IMR-90 (cell line): ENCODE measurements at regions not wholly inside any gene's neighbourhood (a gene's known extent, or its start where the extent isn't known, plus 50 kb on each side); places are given as distances from the start of the nearest gene placed in this dataset.

ENCODE experiments used
- ATAC-seq: fragments of 200-7000 bp; cut with Tn5 transposase; 2 replicates; pipeline ENCODE4 v1.9.1; 2020; ENCODE audit warnings: low read depth, mild to moderate bottlenecking, moderate library complexity
- BruUV-seq: library from RNA; stranded (reverse); fragments of 400-500 nt; replicated peaks from 2 replicates; lab custom pipeline; 2021; lab: Mats Ljungman, UMichigan
- CTCF ChIA-PET: fragments of 300-600 bp; formaldehyde crosslinking; extraction: SDS; loops from one replicate; lab custom pipeline; 2021; ENCODE audit warnings: antibody characterized with exemption; lab: Yijun Ruan, JAX
- POLR2A ChIA-PET: fragments of 300-600 bp; sonication (Branson Sonifier 250); formaldehyde crosslinking; loops from one replicate; lab custom pipeline; 2022; ENCODE audit warnings: antibody characterized with exemption; ENCODE audit not compliant: unreplicated experiment; lab: Charles Lee
- DNase-seq: peaks from one replicate; pipeline ENCODE4 v3.0.0; 2013
- H2AFZ ChIP-seq: replicated peaks from 2 replicates; pipeline ENCODE3; 2013; ENCODE audit warnings: low read length, mild to moderate bottlenecking; ENCODE audit not compliant: poor library complexity
- H2AK5ac ChIP-seq: 2 replicates; pipeline ENCODE4 v1.6.1; 2013; ENCODE audit warnings: low read depth, low read length, inconsistent platforms
- H2AK9ac ChIP-seq: replicated peaks from 2 replicates; pipeline ENCODE3; 2013; ENCODE audit warnings: mild to moderate bottlenecking, low read depth, low read length, moderate library complexity; ENCODE audit not compliant: poor library complexity
- H2BK120ac ChIP-seq: 2 replicates; pipeline ENCODE4 v1.6.1; 2013; ENCODE audit warnings: low read depth, low read length, inconsistent platforms
- H2BK15ac ChIP-seq: 3 replicates; pipeline ENCODE4 v1.6.1; 2013; ENCODE audit warnings: low read depth, low read length, inconsistent platforms
- H2BK20ac ChIP-seq: 2 replicates; pipeline ENCODE4 v1.6.1; 2013; ENCODE audit warnings: low read depth, mild to moderate bottlenecking, inconsistent platforms, low read length, moderate library complexity
- H2BK5ac ChIP-seq: 2 replicates; pipeline ENCODE4 v1.6.1; 2013; ENCODE audit warnings: mild to moderate bottlenecking, low read depth, low read length, inconsistent platforms; ENCODE audit not compliant: poor library complexity, severe bottlenecking
- H3K14ac ChIP-seq: replicated peaks from 2 replicates; pipeline ENCODE4 v1.6.1; 2013; ENCODE audit warnings: low read depth, low read length, inconsistent platforms
- H3K18ac ChIP-seq: 2 replicates; pipeline ENCODE4 v1.6.1; 2013; ENCODE audit warnings: low read depth, low read length, control low read depth
- H3K23ac ChIP-seq: 2 replicates; pipeline ENCODE4 v1.6.1; 2013; ENCODE audit warnings: low read depth, low read length, inconsistent platforms
- H3K27ac ChIP-seq: 2 replicates; pipeline ENCODE4 v1.5.1; 2013; ENCODE audit warnings: mild to moderate bottlenecking, control low read depth, low read length; ENCODE audit not compliant: insufficient read depth
- H3K27me3 ChIP-seq: 2 replicates; pipeline ENCODE4 v1.6.1; 2013; ENCODE audit warnings: low read length; ENCODE audit not compliant: control insufficient read depth, insufficient read depth
- H3K36me3 ChIP-seq: 2 replicates; pipeline ENCODE4 v1.6.1; 2013; ENCODE audit warnings: low read length, mixed read lengths; ENCODE audit not compliant: control insufficient read depth, insufficient read depth
- H3K4ac ChIP-seq: 2 replicates; pipeline ENCODE4 v1.6.1; 2013; ENCODE audit warnings: low read depth, low read length, inconsistent platforms
- H3K4me1 ChIP-seq: 2 replicates; pipeline ENCODE4 v1.6.1; 2013; ENCODE audit warnings: low read length, mixed read lengths; ENCODE audit not compliant: control insufficient read depth, insufficient read depth
- H3K4me2 ChIP-seq: 2 replicates; pipeline ENCODE4 v1.6.1; 2013; ENCODE audit warnings: low read depth, mild to moderate bottlenecking, control low read depth, low read length, moderate library complexity
- H3K4me3 ChIP-seq: 2 replicates; pipeline ENCODE4 v1.5.1; 2013; ENCODE audit warnings: low read depth, mild to moderate bottlenecking, control low read depth, low read length, moderate library complexity; ENCODE audit not compliant: insufficient read depth
- H3K56ac ChIP-seq: 2 replicates; pipeline ENCODE4 v1.6.1; 2013; ENCODE audit warnings: low read length, inconsistent platforms; ENCODE audit not compliant: insufficient read depth; ENCODE audit errors: extremely low read depth
- H3K79me1 ChIP-seq, 2 experiments: 2 replicates each; pipeline ENCODE4 v1.6.1; 2013; ENCODE audit warnings: low read length in 2 of 2, inconsistent platforms in 1 of 2, low read depth in 1 of 2
- H3K9ac ChIP-seq: 2 replicates; pipeline ENCODE4 v1.6.1; 2013; ENCODE audit warnings: low read depth, low read length, control low read depth
- H3K9me1 ChIP-seq: 2 replicates; pipeline ENCODE4 v1.6.1; 2013; ENCODE audit warnings: low read length, inconsistent platforms; ENCODE audit not compliant: insufficient read depth
- H3K9me3 ChIP-seq: 2 replicates; pipeline ENCODE4 v1.6.1; 2013; ENCODE audit warnings: low read length; ENCODE audit not compliant: control insufficient read depth, insufficient read depth
- H4K20me1 ChIP-seq: 2 replicates; pipeline ENCODE4 v1.6.1; 2013; ENCODE audit warnings: low read length, inconsistent platforms; ENCODE audit not compliant: insufficient read depth
- H4K5ac ChIP-seq: 2 replicates; pipeline ENCODE4 v1.6.1; 2013; ENCODE audit warnings: mild to moderate bottlenecking, low read depth, low read length, control low read depth
- H4K8ac ChIP-seq, 2 experiments: 2 replicates each; pipeline ENCODE4 v1.6.1; 2013; ENCODE audit warnings: low read depth in 2 of 2, low read length in 2 of 2, control low read depth in 1 of 2, inconsistent platforms in 1 of 2
- H4K91ac ChIP-seq: 2 replicates; pipeline ENCODE4 v1.6.1; 2013; ENCODE audit warnings: low read depth, low read length, inconsistent platforms; ENCODE audit not compliant: insufficient read depth
- CEBPB ChIP-seq: IDR thresholded peaks from 2 replicates; pipeline ENCODE4 v1.6.1; 2012; ENCODE audit warnings: low read depth, low read length, improper control_type of control experiment
- MAFK ChIP-seq: IDR thresholded peaks from 2 replicates; pipeline ENCODE4 v1.6.1; 2012; ENCODE audit warnings: low read depth, low read length, improper control_type of control experiment
- MAZ ChIP-seq: IDR thresholded peaks from 2 replicates; pipeline ENCODE4 v1.6.1; 2012; ENCODE audit warnings: low read depth, mild to moderate bottlenecking, low read length, improper control_type of control experiment, moderate library complexity, borderline replicate concordance
- MXI1 ChIP-seq: IDR thresholded peaks from 2 replicates; pipeline ENCODE4 v1.6.1; 2012; ENCODE audit warnings: low read depth, mild to moderate bottlenecking, low read length, moderate library complexity, borderline replicate concordance
- NFE2L2 ChIP-seq: fragments of 150-350 bp; IDR thresholded peaks from 2 replicates; pipeline ENCODE4 v1.6.1; 2016; ENCODE audit warnings: low read depth, mild to moderate bottlenecking, low read length
- POLR2A ChIP-seq: IDR thresholded peaks from 2 replicates; pipeline ENCODE4 v1.6.1; 2012; ENCODE audit warnings: mild to moderate bottlenecking, low read depth, low read length
- RAD21 ChIP-seq: IDR thresholded peaks from 2 replicates; pipeline ENCODE4 v1.6.1; 2012; ENCODE audit warnings: low read length, improper control_type of control experiment
- RFX5 ChIP-seq: IDR thresholded peaks from 2 replicates; pipeline ENCODE4 v1.8.0; 2012; ENCODE audit warnings: low read depth, mild to moderate bottlenecking, low read length, moderate library complexity
- WGBS, 2 experiments: methylation state at CpG; one replicate each; pipeline versions ENCODE4 v1.1.5 to v1.1.7; 2013; ENCODE audit warnings: missing lambda C conversion rate in 2 of 2; ENCODE audit not compliant: insufficient read length in 1 of 2; ENCODE audit errors: extremely low coverage in 2 of 2; 5-methylcytosine and 5-hydroxymethylcytosine counted together
- dilution Hi-C: fragments of 300-500 bp; cut with HindIII; formaldehyde crosslinking; loops from one replicate; pipeline ENCODE4 v1.14.3; 2018; ENCODE audit warnings: low sequenced_read_pairs; ENCODE audit not compliant: unreplicated experiment
- in situ Hi-C: fragments of 300-500 bp; cut with MboI; formaldehyde crosslinking; loops from 3 replicates; pipeline ENCODE4 v1.14.3; 2019; ENCODE audit warnings: low sequenced_read_pairs, inconsistent platforms, mixed read lengths
- intact Hi-C: fragments of 100-400 bp; cut with micrococcal nuclease; formaldehyde crosslinking; loops from 2 replicates; pipeline ENCODE4 v1.10.0; 2022
- TF ChIP-seq, protein P1 (sequence below): fragments of 150-350 bp; IDR thresholded peaks from 2 replicates; pipeline ENCODE4 v1.6.1; 2016; ENCODE audit warnings: low read depth, mild to moderate bottlenecking, low read length, moderate library complexity, borderline replicate concordance
- TF ChIP-seq, protein P2 (sequence below): conservative IDR thresholded peaks from 2 replicates; pipeline ENCODE4 v1.5.1; 2012; ENCODE audit warnings: mild to moderate bottlenecking, low read depth, low read length, improper control_type of control experiment

DNA sequence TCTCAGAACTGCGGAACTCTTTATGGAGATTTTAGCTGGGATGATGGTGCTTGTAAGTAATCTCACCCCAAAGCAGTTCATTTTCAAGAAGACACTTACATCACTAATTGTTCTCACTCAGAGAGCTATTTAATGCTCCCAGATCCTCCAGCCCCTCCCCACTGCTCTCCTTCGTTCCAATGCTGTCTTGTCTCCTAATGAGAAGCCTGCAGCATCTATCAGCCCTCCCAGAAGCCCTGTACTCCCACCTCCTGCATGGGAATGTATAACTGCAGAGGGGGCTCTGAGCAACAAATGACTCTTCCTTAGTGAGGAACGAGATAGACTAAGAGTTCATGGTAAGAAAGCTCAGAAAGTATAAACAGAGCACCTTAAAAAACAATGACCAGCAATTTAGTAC, 377.4 kb upstream of the RUNX1 start:
- Histone ChIP-seq H2AK5ac (no peak overlapping the region), H3K23ac (no peak overlapping the region), H3K9me1 (no peaks in the 10 kb centered on the region; the same call in 1 of the 2 replicates), H2BK120ac (no peak overlapping the region), H3K9ac (no peak overlapping the region), H3K4me1 (peaks cover 1% of the 10 kb centered on the region; the same call in 1 of the 2 replicates), H3K14ac (no peak overlapping the region), H3K4ac (no peak overlapping the region), H4K8ac (no peak overlapping the region), H3K27me3 (no peaks in the 10 kb centered on the region), H2BK15ac (no peak overlapping the region), H3K18ac (no peak overlapping the region), H3K27ac (no peak overlapping the region), H2AK9ac (no peak overlapping the region), H2BK20ac (no peak overlapping the region), H2BK5ac (no peak overlapping the region), H3K4me2 (no peak overlapping the region), H3K56ac (no peak overlapping the region), H4K5ac (no peak overlapping the region), H3K9me3 (peaks cover 10% of the 10 kb centered on the region), H4K20me1 (no peaks in the 10 kb centered on the region), H3K4me3 (no peak overlapping the region), H4K91ac (no peak overlapping the region), H3K36me3 (no peaks in the 10 kb centered on the region), H2AFZ (no peak overlapping the region), H3K79me1 (no peaks in the 10 kb centered on the region)
- ChIA-PET CTCF (no interaction called here), POLR2A (no interaction called here)
- ATAC-seq, result no peak
- no TSS peak for BruUV-seq
- dilution Hi-C loops, result no loop called here
- in situ Hi-C loops, result no loop called here
- intact Hi-C loops, result no loop called here
- no peak for TF ChIP-seq MXI1
- TF ChIP-seq, protein P1, sequence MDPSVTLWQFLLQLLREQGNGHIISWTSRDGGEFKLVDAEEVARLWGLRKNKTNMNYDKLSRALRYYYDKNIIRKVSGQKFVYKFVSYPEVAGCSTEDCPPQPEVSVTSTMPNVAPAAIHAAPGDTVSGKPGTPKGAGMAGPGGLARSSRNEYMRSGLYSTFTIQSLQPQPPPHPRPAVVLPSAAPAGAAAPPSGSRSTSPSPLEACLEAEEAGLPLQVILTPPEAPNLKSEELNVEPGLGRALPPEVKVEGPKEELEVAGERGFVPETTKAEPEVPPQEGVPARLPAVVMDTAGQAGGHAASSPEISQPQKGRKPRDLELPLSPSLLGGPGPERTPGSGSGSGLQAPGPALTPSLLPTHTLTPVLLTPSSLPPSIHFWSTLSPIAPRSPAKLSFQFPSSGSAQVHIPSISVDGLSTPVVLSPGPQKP, result no peak
- TF ChIP-seq RFX5, result no peak
- no peak for TF ChIP-seq RAD21
- TF ChIP-seq NFE2L2, result no peak
- no peak for TF ChIP-seq CEBPB
- TF ChIP-seq MAZ, result no peak
- no peak for TF ChIP-seq MAFK
- TF ChIP-seq, protein P2, sequence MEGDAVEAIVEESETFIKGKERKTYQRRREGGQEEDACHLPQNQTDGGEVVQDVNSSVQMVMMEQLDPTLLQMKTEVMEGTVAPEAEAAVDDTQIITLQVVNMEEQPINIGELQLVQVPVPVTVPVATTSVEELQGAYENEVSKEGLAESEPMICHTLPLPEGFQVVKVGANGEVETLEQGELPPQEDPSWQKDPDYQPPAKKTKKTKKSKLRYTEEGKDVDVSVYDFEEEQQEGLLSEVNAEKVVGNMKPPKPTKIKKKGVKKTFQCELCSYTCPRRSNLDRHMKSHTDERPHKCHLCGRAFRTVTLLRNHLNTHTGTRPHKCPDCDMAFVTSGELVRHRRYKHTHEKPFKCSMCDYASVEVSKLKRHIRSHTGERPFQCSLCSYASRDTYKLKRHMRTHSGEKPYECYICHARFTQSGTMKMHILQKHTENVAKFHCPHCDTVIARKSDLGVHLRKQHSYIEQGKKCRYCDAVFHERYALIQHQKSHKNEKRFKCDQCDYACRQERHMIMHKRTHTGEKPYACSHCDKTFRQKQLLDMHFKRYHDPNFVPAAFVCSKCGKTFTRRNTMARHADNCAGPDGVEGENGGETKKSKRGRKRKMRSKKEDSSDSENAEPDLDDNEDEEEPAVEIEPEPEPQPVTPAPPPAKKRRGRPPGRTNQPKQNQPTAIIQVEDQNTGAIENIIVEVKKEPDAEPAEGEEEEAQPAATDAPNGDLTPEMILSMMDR, result no peak
- TF ChIP-seq POLR2A, result no peak
- no peak for DNase-seq
- no CpG with 5 or more reads among the region's 3 CpGs for WGBS, 2 experiments
